ENCODE measurements at regions not wholly inside any gene's neighbourhood (a gene's known extent, or its start where the extent isn't known, plus 50 kb on each side); places are given as distances from the start of the nearest gene placed in this dataset.

DNA sequence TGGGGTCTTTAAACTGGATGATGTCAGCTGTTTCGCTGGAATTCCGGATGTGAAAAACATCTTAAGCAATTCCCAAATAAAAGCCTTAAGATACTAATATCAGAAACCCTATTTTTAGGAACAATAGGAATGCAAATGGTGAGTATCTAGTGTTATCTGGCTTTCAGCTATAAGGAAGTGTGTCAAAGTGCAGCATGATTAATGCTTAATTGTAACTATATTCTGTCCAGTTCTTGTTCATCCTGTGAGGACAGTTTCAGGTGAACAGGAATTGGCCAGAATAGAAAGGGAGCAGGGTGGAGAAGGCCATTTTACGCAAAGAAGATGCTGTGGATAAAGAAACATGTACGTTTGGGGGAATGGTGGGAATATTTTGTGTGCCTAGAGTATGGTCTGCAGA lies 108.2 kb downstream of the RASSF10 start:
- Histone ChIP-seq H3K9me3 (no peaks in the 10 kb centered on the region), H3K27ac (no peak overlapping the region), H3K27me3 (no peaks in the 10 kb centered on the region), H3K36me3 (no peaks in the 10 kb centered on the region), H3K4me1 (no peaks in the 10 kb centered on the region), H3K4me3 (no peak overlapping the region)
- TF ChIP-seq, protein P1, sequence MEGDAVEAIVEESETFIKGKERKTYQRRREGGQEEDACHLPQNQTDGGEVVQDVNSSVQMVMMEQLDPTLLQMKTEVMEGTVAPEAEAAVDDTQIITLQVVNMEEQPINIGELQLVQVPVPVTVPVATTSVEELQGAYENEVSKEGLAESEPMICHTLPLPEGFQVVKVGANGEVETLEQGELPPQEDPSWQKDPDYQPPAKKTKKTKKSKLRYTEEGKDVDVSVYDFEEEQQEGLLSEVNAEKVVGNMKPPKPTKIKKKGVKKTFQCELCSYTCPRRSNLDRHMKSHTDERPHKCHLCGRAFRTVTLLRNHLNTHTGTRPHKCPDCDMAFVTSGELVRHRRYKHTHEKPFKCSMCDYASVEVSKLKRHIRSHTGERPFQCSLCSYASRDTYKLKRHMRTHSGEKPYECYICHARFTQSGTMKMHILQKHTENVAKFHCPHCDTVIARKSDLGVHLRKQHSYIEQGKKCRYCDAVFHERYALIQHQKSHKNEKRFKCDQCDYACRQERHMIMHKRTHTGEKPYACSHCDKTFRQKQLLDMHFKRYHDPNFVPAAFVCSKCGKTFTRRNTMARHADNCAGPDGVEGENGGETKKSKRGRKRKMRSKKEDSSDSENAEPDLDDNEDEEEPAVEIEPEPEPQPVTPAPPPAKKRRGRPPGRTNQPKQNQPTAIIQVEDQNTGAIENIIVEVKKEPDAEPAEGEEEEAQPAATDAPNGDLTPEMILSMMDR (IDR thresholded peaks at IDR 0.05), result no peak
- intact Hi-C loops (cut with DNase I), result no loop called here
- no peak for DNase-seq (ENCODE audit: low spot score in 2 of 2)

DNA sequence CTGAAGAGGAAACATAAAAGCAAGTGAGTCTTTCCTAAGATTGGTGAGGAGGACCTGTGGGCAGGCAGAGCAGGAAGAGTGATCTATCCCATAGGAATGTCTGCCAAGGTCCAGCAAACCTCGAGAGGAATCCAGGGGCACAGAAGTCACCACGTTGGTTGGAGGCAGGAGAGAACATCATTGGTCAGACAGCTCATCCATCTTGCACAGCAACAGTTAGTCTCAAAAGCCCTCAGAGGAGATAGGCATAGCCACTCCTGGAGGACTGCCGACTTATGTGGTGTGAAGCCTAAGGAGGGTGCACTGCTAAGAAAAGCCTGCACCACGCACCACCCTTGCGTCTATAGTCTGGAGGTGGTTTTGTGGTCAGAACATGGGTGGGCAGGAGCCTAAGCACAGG lies 109.1 kb downstream of the RASSF10 start:
- no peak overlapping the region for H3K4me3 ChIP-seq
- no peaks in the 10 kb centered on the region for H3K27me3 ChIP-seq
- H3K9me3 ChIP-seq, result no peaks in the 10 kb centered on the region
- no peaks in the 10 kb centered on the region for H3K36me3 ChIP-seq
- intact Hi-C loops (cut with DNase I), result no loop called here
- H3K4me1 ChIP-seq, result no peaks in the 10 kb centered on the region
- TF ChIP-seq, protein P1 (IDR thresholded peaks at IDR 0.05), result no peak
- no peak overlapping the region for H3K27ac ChIP-seq
- no peak for DNase-seq (ENCODE audit: low spot score in 2 of 2)

DNA sequence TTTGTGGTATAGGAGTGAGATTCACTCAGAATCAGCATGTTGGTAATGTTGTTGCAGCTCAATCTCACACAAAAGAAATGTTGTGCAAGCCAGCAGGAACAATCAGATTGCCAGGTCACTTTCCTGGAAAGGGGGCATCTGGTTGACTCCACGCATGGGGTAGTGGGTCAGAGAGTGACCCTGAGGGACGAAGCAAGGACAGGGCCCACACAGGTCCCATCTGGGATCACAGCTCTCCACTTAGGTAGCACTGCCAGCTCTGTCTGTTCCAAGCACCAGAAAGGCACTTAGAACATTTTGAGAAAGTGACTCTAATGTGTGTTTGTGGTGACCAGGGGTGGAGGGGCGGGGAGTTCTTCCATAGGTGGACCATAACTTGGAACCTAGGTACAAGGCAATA lies 109.5 kb downstream of the RASSF10 start:
- Histone ChIP-seq H3K27ac (no peak overlapping the region), H3K27me3 (no peaks in the 10 kb centered on the region), H3K4me1 (no peaks in the 10 kb centered on the region), H3K9me3 (no peaks in the 10 kb centered on the region), H3K36me3 (no peaks in the 10 kb centered on the region), H3K4me3 (no peak overlapping the region)
- intact Hi-C loops (cut with DNase I), result no loop called here
- DNase-seq (ENCODE audit: low spot score in 2 of 2), result no peak
- TF ChIP-seq, protein P1 (IDR thresholded peaks at IDR 0.05), result no peak

DNA sequence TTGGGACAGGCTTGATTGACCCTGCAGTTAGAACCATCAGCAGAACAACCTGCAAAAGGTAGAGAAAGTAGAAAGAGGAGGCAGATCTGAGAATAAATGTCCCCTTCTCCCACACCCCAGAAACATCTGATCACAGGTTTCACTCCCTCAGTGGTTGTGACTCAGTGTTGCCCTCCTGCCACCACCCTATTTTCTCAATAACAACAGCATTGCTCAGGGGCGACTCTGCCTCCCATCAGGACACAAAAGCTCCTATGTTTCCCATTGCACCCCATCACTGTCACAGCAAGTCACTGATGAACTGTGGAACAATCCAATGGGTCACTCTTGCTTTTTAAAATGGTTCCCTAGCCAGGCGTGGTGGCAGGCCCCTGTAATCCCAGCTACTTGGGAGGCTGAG lies 110.2 kb downstream of the RASSF10 start:
- intact Hi-C loops (cut with DNase I), result no loop called here
- Histone ChIP-seq H3K4me1 (no peaks in the 10 kb centered on the region), H3K9me3 (no peaks in the 10 kb centered on the region), H3K27ac (no peak overlapping the region), H3K36me3 (no peaks in the 10 kb centered on the region), H3K27me3 (no peaks in the 10 kb centered on the region), H3K4me3 (no peak overlapping the region)
- TF ChIP-seq, protein P1 (IDR thresholded peaks at IDR 0.05), result no peak
- DNase-seq (ENCODE audit: low spot score in 2 of 2), result no peak

DNA sequence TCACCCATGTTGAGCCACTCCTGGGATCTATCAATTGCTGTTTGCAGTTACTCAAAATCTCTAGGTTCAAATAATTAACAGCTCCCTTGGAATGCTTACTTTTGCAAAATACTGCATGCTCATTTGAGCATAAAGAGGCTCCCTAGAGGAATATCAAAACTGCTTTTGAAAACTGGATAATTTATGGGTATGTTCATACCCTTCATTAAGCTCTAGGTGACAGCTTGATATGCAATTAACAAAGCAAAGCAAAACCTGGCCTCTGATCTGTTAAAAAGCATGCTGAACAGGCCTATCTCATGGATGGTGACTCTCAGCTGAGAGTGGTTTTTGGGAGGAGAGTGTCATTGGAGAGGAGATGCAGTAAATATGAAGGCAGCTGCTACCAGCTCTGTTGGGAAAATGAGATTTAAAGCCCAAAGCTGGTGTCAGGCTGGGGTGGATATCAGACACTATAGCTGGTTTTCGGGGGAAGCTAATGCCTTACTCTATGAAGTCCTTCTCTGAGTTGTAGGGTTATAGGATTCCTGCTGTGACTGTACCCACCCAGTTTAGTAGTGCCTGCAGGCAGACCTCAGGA lies 110.9 kb downstream of the RASSF10 start:
- no peaks in the 10 kb centered on the region for H3K36me3 ChIP-seq
- TF ChIP-seq, protein P1 (IDR thresholded peaks at IDR 0.05), result no peak
- no peaks in the 10 kb centered on the region for H3K4me1 ChIP-seq
- DNase-seq (ENCODE audit: low spot score in 2 of 2), result no peak
- H3K27me3 ChIP-seq, result no peaks in the 10 kb centered on the region
- H3K9me3 ChIP-seq, result no peaks in the 10 kb centered on the region
- H3K4me3 ChIP-seq, result no peak overlapping the region
- H3K27ac ChIP-seq, result no peak overlapping the region
- intact Hi-C loops (cut with DNase I), result no loop called here

DNA sequence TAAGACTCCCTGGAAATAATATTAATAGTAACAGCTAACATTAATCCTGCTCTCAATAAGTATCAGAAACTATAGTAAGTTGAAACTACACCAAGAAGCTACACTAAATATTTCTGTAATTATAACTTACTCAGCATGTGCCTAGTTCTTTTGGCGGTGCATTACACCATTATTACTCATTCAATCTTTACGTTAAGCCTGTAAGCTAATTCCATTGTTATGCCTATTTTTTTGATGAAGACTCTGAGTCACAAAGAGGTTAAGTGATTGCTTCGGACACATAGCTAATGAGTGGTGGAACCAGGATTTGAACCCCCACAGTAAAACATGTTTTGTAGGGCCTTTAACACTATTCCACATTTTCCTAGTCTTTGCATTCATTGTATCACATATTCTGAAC lies 111.6 kb downstream of the RASSF10 start:
- no peaks in the 10 kb centered on the region for H3K27me3 ChIP-seq
- H3K36me3 ChIP-seq, result no peaks in the 10 kb centered on the region
- DNase-seq (ENCODE audit: low spot score in 2 of 2), result no peak
- H3K9me3 ChIP-seq, result no peaks in the 10 kb centered on the region
- no peaks in the 10 kb centered on the region for H3K4me1 ChIP-seq
- intact Hi-C loops (cut with DNase I), result no loop called here
- H3K4me3 ChIP-seq, result no peak overlapping the region
- H3K27ac ChIP-seq, result no peak overlapping the region
- TF ChIP-seq, protein P1 (IDR thresholded peaks at IDR 0.05), result no peak
